Stimulated activated CD4-positive, alpha-beta T cell treated with anti-CD3 and anti-CD28 coated beads, Interleukin-15, amount 100 ng/mL, for 1 hour (primary cell): ENCODE measurements at regions not wholly inside any gene's neighbourhood (a gene's known extent, or its start where the extent isn't known, plus 50 kb on each side); places are given as distances from the start of the nearest gene placed in this dataset.
"Not testable (repeated sequence)": the region's sequence is repeated elsewhere in the genome, so short reads cannot be mapped to it uniquely, and the experiment has no call there.

Experiments
- DNase-seq, 2 donors: peaks; one replicate each; pipeline ENCODE4 v3.0.0-alpha.2; 2020; ENCODE audit warnings: low read depth in 1 of 2, low spot score in 1 of 2

- DNase-seq: no peak
Measured at GRCh38 chr7:29649028-29649716, 85.5 kb downstream of the PRR15 start.

- DNase-seq: no peak
Measured at GRCh38 chr7:29649876-29650275, 86.2 kb downstream of the PRR15 start.

DNA sequence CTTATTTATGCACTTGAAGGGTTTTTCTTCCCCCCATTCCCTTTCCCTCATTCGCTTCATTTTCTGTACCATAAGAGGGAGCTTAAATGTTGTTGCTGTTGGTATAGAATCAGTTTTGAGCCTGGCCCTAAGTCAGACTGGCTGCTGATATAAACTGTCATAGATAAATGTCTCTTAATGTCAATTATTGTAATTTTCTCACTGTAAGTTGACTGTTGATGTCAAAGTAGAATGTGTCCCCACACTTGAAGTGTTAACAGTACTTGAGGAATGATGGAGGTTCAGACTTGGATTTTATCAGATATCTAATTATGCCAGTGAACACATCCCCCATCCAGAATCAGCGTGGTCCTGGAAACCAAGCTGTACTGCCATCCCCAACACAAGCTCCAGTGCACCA lies 87.8 kb downstream of the PRR15 start:
- no peak for DNase-seq

DNA sequence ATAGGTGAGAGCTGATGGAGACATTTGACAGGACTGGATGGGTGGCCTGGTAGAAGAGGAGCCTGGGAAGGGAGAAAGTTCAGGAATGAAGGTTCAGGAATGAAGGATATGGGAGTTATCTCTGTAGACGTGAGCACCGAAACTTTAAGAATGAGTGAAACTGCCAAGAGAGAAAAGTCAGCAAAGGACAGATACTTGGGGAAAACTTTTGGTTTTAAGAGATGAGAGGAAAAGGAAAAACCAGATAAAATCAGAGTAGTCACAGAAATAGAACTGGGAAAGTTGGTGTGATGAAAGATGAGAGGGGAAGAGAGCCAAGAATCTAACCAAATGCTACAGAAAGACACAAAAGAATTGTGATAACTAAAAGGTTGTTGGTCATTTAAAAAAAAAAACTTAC lies 88.9 kb downstream of the PRR15 start:
- no peak for DNase-seq

DNA sequence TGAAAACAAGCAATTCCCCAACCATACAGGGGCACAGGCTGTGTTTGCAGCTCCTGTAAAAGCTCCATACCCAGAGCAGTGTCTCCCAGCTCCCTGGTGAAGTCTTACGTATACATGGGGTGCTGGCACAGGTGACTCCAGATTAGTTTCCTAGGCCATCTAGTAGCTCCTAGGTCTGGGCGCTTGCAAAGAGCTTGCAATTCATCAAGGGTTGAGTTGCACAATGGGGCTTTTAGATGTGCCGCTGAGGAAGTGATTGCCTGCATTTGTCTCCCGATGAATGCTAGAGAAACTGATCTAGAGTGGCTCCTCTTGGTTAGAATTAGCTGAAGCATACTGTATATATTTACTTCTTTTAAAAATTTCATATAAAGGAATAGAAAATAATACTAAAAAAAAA lies 90.7 kb downstream of the PRR15 start:
- DNase-seq: not testable (repeated sequence)

- DNase-seq: no peak
Measured at GRCh38 chr7:29657288-29657687, 93.7 kb downstream of the PRR15 start.

DNA sequence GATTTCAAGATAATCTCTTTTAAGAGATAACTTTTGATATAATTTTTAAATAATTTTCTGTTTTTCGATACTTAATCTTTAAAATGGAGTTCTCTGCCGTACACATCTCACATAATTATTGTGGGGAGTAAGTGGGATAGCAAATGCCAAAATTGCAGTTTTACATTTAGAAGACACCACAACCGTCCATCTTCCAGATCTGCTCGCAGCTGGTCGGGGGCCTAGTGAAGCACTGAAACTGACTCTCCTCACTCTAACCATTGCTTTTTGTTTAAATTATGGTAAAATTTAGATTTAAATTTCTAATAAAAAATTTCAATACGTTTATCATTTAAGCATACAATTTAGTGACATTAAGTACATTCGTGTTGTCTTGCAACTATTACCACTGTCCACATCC lies 94.2 kb downstream of the PRR15 start:
- DNase-seq: no peak

GRCh38 chr7:29659213-29659612 lies 95.6 kb downstream of the PRR15 start:
- DNase-seq: not testable (repeated sequence)

- DNase-seq: not testable (repeated sequence)
Measured at GRCh38 chr7:29662899-29663298, 99.3 kb downstream of the PRR15 start.

DNA sequence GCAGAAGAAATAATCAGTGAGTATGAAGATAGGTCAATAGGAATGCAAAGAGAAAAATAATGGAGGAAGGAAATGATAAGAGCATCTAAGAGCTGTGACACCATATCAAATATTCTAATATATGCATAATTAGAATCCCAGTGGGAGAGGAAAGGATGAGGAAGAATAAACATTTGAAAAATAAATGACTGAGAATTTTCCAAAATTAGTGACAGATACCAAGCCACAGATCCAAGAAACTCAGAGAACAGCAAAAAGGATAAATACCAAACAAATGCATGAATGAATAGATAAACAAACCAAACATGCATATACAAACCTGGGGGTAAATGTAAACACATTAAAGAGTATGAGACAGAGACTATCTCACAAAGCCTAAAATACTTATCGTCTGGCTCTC lies 101.4 kb downstream of the PRR15 start:
- DNase-seq: not testable (repeated sequence)

GRCh38 chr7:29667096-29667669 lies 103.5 kb downstream of the PRR15 start:
- not testable (repeated sequence) for DNase-seq

GRCh38 chr7:29671286-29671685 lies 107.7 kb downstream of the PRR15 start:
- DNase-seq: not testable (repeated sequence)

DNA sequence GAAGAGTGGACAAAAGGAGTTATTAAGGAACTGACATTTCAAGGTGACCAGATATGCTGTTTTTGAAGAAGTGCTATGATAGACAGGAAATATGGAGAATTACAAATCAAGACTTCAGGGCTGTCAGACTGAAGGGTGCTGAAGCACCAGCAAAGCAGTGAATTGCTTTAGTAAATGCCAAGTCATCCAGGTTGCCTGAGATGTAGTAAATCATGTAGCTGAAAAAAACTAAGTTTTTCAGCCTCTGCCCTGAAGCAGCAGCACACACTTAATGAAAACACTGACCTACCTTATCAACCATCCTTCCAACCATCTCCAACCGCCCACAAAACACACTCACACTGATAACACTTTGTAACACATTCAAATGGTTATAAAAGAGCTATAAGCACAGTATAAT lies 110.0 kb downstream of the PRR15 start:
- DNase-seq: not testable (repeated sequence)

DNA sequence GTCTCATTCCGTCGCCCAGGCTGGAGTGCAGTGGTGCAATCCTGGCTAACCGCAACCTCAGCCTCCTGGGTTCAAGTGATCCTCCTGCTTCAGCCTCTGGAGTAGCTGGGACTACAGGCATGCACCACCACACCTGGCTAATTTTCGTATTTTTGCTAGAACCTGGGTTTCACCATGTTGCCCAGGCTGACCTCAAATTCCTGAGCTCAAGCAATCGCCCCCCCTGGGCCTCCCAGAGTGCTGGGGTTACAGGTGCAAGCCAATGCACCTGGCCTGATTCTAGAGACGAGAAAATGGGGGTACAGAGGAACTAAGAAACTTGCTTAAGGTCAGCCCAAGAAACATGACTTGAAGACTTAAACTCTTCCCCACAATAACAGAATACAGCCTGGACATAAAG lies 111.0 kb downstream of the PRR15 start:
- DNase-seq: not testable (repeated sequence)

GRCh38 chr7:29677254-29677653 lies 113.6 kb downstream of the PRR15 start:
- not testable (repeated sequence) for DNase-seq

DNA sequence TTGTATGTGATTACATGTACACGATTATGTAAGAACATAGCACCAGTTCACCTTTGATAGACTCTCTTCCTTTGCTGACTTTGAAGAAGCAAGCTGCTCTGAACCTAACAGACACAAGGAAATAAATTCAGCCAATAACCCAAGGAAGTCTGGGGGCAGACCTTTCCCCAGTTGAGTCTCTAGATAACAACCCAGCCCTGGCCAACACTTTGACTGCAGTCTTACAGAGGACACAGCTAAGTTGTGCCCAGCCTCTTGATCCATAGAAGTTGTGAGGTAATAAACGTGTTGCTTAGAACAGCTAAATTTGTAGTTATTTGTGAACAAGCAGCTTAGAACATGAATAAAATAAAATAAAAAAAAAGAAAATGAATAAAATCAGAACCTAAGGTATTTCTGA lies 116.3 kb downstream of the PRR15 start:
- DNase-seq: not testable (repeated sequence)

DNA sequence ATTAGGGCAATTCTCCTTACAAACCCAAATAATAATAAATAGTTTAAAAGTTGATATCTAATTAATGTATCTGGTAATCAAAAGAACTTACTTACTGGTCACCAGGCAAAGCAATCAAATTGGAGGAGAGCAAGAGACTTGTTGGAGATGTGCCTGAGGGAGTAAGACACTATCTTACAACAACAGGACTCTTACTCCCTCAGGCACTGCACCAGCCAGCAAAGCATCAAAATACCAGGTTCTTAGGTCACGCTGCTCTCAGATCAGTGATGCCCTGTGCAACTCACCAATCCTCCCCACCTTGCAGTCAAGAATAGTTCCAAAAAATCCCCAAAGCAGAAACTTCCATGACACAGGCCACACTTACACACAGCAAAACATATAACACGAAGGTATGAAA lies 117.0 kb downstream of the PRR15 start:
- not testable (repeated sequence) for DNase-seq

- peak in 1 of 2 donors; percentile 0 for DNase-seq
Measured at GRCh38 chr7:29684151-29684786, 120.6 kb downstream of the PRR15 start.

- DNase-seq: peak in 1 of 2 donors; percentile 16
Measured at GRCh38 chr7:29684787-29685650, 121.3 kb upstream of the WIPF3 start.

DNA sequence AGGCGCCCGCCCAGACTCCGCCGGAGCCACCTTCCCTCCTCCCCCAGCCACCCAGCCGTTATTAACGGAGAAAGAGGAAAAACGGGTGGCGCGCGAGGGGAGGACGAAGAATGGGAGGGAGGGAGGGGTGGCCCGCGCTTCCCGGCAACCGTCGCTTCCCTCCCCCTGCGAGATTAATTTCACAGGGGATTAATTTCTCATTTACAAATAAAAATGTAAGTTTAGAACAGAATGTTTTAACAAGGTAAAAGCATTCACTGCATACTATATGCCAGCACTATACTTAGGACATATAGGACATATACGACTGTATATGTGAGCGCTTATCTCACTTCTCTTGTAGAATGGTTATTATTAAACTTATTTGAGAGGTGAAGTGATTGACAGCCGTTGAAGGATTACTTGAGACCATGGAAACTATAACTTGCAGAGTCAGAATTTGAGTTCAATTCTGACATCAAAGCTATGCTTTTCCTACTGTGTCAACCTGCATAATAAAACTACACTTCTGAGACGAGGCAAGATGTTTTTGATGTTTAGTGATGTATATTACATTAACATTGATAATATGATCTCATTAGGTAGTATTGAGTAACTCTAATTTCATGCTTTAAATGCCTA lies 120.5 kb upstream of the WIPF3 start:
- not testable (repeated sequence) for DNase-seq

DNA sequence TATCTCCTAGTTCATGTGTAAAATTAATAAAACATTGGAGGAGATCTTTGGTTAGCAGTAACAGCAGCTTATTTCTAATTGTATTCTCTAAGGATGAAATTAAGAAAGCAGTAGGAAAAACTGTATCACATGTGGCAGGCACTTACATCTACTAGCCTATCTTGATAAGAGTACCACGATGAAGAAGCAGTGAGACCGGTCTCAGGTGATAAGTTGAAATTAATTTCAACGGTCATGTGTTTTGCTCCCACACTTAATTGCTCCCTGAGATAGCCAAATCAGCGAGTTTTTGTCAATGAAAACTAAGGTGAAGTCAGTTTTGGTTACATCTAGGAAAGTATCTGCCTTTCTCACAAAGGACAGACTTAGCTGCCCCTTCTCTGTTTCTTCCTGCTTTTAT lies 115.8 kb upstream of the WIPF3 start:
- not testable (repeated sequence) for DNase-seq
